ENCODE measurements at regions not wholly inside any gene's neighbourhood (a gene's known extent, or its start where the extent isn't known, plus 50 kb on each side); places are given as distances from the start of the nearest gene placed in this dataset.

GRCh38 chr21:26374817-26375216 is 198.3 kb downstream of the CYYR1 start:
- Histone ChIP-seq H4K20me1 (ENCODE audit: low read depth, low read length) (no peaks in the 10 kb centered on the region), H3K9me3 (ENCODE audit: insufficient read depth, low read length) (no peaks in the 10 kb centered on the region), H3K27ac (ENCODE audit: low read depth, low read length) (no peak overlapping the region), H3K9me2 (replicated peaks; ENCODE audit: insufficient read depth, low read length) (no peaks in the 10 kb centered on the region), H3K4me2 (ENCODE audit: low read depth, low read length, poor library complexity, severe bottlenecking) (no peak overlapping the region), H3K9ac (ENCODE audit: low read length) (no peak overlapping the region), H3K36me3 (ENCODE audit: low read length) (no peaks in the 10 kb centered on the region), H3K79me2 (ENCODE audit: insufficient read depth, low read length) (no peaks in the 10 kb centered on the region), H3K27me3 (ENCODE audit: low read length) (no peaks in the 10 kb centered on the region), H3F3A (ENCODE audit: insufficient read depth) (no peaks in the 10 kb centered on the region), H3K4me3 (ENCODE audit: insufficient read depth, low read length, poor library complexity, severe bottlenecking) (no peak overlapping the region), H2AFZ (ENCODE audit: low read depth, low read length, severe bottlenecking) (no peak overlapping the region)
- no peak for TF ChIP-seq CTCF (IDR thresholded peaks at IDR 0.05; ENCODE audit: insufficient read depth, low read length, poor library complexity, severe bottlenecking)
- no peak for TF ChIP-seq EZH2phosphoT487 (conservative IDR thresholded peaks at IDR 0.05; ENCODE audit: low read length)

- H2AFZ ChIP-seq (ENCODE audit: low read depth, low read length, severe bottlenecking) = no peak overlapping the region
- H3K9ac ChIP-seq (ENCODE audit: low read length) = no peak overlapping the region
- no peaks in the 10 kb centered on the region for H3K27me3 ChIP-seq (ENCODE audit: low read length)
- H3F3A ChIP-seq (ENCODE audit: insufficient read depth) = no peaks in the 10 kb centered on the region
- H3K79me2 ChIP-seq (ENCODE audit: insufficient read depth, low read length) = no peaks in the 10 kb centered on the region
- H4K20me1 ChIP-seq (ENCODE audit: low read depth, low read length) = no peaks in the 10 kb centered on the region
- H3K36me3 ChIP-seq (ENCODE audit: low read length) = no peaks in the 10 kb centered on the region
- H3K27ac ChIP-seq (ENCODE audit: low read depth, low read length) = no peak overlapping the region
- no peak for TF ChIP-seq EZH2phosphoT487 (conservative IDR thresholded peaks at IDR 0.05; ENCODE audit: low read length)
- no peak for TF ChIP-seq CTCF (IDR thresholded peaks at IDR 0.05; ENCODE audit: insufficient read depth, low read length, poor library complexity, severe bottlenecking)
- no peaks in the 10 kb centered on the region for H3K9me2 ChIP-seq (replicated peaks; ENCODE audit: insufficient read depth, low read length)
- H3K4me3 ChIP-seq (ENCODE audit: insufficient read depth, low read length, poor library complexity, severe bottlenecking) = no peak overlapping the region
- H3K9me3 ChIP-seq (ENCODE audit: insufficient read depth, low read length) = no peaks in the 10 kb centered on the region
- no peak overlapping the region for H3K4me2 ChIP-seq (ENCODE audit: low read depth, low read length, poor library complexity, severe bottlenecking)
These were observed 198.2 kb upstream of the APP start for GRCh38 chr21:26368591-26369320.

- no peaks in the 10 kb centered on the region for H4K20me1 ChIP-seq (ENCODE audit: low read depth, low read length)
- H3K36me3 ChIP-seq (ENCODE audit: low read length) = no peaks in the 10 kb centered on the region
- H3K4me2 ChIP-seq (ENCODE audit: low read depth, low read length, poor library complexity, severe bottlenecking) = no peak overlapping the region
- no peak overlapping the region for H3K27ac ChIP-seq (ENCODE audit: low read depth, low read length)
- H3K9me3 ChIP-seq (ENCODE audit: insufficient read depth, low read length) = no peaks in the 10 kb centered on the region
- H3F3A ChIP-seq (ENCODE audit: insufficient read depth) = no peaks in the 10 kb centered on the region
- no peak overlapping the region for H3K9ac ChIP-seq (ENCODE audit: low read length)
- H3K4me3 ChIP-seq (ENCODE audit: insufficient read depth, low read length, poor library complexity, severe bottlenecking) = no peak overlapping the region
- no peaks in the 10 kb centered on the region for H3K27me3 ChIP-seq (ENCODE audit: low read length)
- TF ChIP-seq CTCF (IDR thresholded peaks at IDR 0.05; ENCODE audit: insufficient read depth, low read length, poor library complexity, severe bottlenecking) (no peak), EZH2phosphoT487 (conservative IDR thresholded peaks at IDR 0.05; ENCODE audit: low read length) (no peak)
- no peaks in the 10 kb centered on the region for H3K9me2 ChIP-seq (replicated peaks; ENCODE audit: insufficient read depth, low read length)
- no peak overlapping the region for H2AFZ ChIP-seq (ENCODE audit: low read depth, low read length, severe bottlenecking)
- no peaks in the 10 kb centered on the region for H3K79me2 ChIP-seq (ENCODE audit: insufficient read depth, low read length)
These were observed 196.2 kb upstream of the APP start for GRCh38 chr21:26366781-26367180.
